ENCODE measurements at regions not wholly inside any gene's neighbourhood (a gene's known extent, or its start where the extent isn't known, plus 50 kb on each side); places are given as distances from the start of the nearest gene placed in this dataset.

GRCh38 chr7:13839063-13839462 lies 150.4 kb downstream of the ETV1 start:
- Histone ChIP-seq H3K27ac (ENCODE audit: low read depth, low read length) (no peak overlapping the region), H3K9me3 (ENCODE audit: control insufficient read depth in 1 of 2, low read length in 2 of 2) (no peaks in the 10 kb centered on the region), H3K27me3 (ENCODE audit: control insufficient read depth in 1 of 2, insufficient read depth in 2 of 2, low read length in 2 of 2) (peaks cover 0 to 5% of the 10 kb centered on the region in 2 donors), H3K36me3 (ENCODE audit: control insufficient read depth in 1 of 2, insufficient read depth in 2 of 2, low read length in 2 of 2) (no peaks in the 10 kb centered on the region), H3K9ac (ENCODE audit: low read depth in 1 of 2, low read length in 2 of 2) (no peak overlapping the region), H3K4me3 (ENCODE audit: low read depth in 1 of 2, low read length in 2 of 2) (no peak overlapping the region), H3K4me1 (ENCODE audit: control insufficient read depth in 1 of 2, insufficient read depth in 2 of 2, low read length in 2 of 2) (no peaks in the 10 kb centered on the region)

Measured in duodenal mucosa (tissue), 2 donors.